GM21360 (cell line): ENCODE measurements at regions not wholly inside any gene's neighbourhood (a gene's known extent, or its start where the extent isn't known, plus 50 kb on each side); places are given as distances from the start of the nearest gene placed in this dataset.

Experiments used
- ATAC-seq: cut with Tn5 transposase; IDR thresholded peaks from one replicate; pipeline ENCODE4 v1.9.1; 2021; ENCODE audit warnings: mild to moderate bottlenecking, moderate library complexity; ENCODE audit not compliant: unreplicated experiment

DNA sequence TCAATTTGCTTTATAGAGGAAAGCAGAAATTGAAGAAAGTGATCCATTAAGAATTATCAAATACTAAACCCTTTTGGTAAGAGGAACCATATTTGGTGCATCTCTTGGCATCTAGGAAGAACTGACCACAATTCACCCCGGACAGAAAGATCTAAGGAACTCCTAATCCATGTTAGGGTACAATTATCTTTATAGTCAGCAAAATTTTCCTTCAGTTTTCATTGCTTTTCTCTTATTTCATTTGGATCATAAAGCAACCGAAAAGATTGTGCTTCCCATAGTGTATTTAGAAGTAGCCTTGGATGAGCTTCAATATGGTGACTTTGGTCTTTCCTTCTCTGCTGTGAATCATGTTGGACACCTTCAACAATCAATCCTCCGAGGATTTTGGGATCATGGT is 50.1 kb upstream of the IGFBP5 start:
- ATAC-seq, result no peak
